HG03342 (cell line): ENCODE measurements at regions not wholly inside any gene's neighbourhood (a gene's known extent, or its start where the extent isn't known, plus 50 kb on each side); places are given as distances from the start of the nearest gene placed in this dataset.
"Not testable (repeated sequence)": the region's sequence is repeated elsewhere in the genome, so short reads cannot be mapped to it uniquely, and the experiment has no call there.

ENCODE experiments used
- ATAC-seq: cut with Tn5 transposase; IDR thresholded peaks from one replicate; pipeline ENCODE4 v1.9.1; 2021; ENCODE audit warnings: mild to moderate bottlenecking, moderate library complexity; ENCODE audit not compliant: unreplicated experiment

GRCh38 chr12:88860851-88861250 is 280.6 kb upstream of the KITLG start:
- no peak for ATAC-seq

DNA sequence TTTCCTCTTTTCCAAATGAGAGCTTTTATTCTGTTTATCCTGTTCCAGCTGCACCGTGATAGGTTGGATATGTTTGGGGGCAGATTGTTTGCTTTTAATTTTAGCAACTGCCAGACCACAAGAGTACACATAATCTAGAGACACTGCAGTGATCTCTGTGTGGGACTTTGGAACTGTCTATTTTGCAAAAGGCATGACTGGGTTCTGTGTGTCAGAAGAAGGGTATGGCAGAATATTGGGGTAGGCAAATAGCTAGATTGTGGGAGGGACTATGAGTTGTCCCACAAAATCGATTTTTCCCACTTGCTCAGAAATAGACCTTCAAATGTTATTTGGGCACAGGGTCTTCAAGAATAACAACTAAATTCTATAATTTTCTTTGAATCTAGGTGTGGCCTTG is 275.9 kb upstream of the KITLG start:
- ATAC-seq: no peak

GRCh38 chr12:88855301-88855700 is 275.0 kb upstream of the KITLG start:
- no peak for ATAC-seq

DNA sequence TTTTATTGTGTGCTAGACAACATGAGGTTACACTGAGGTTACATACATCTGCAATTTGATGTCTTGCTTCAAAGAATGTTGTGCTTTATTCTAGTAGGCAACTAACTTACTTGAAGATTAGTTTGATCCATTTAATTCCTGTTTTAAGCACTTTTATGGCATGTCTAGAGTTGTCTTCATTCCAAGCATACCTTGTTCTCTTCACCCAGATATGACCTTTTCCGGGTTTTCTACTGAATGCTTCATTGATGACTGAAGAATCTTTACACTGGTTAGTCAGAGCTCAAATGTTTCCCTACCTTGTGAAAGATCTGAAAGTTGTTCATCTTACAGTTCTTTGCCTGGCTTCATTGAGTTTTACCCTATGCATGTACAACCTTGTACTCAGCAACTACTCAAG is 274.0 kb upstream of the KITLG start:
- ATAC-seq: no peak

DNA sequence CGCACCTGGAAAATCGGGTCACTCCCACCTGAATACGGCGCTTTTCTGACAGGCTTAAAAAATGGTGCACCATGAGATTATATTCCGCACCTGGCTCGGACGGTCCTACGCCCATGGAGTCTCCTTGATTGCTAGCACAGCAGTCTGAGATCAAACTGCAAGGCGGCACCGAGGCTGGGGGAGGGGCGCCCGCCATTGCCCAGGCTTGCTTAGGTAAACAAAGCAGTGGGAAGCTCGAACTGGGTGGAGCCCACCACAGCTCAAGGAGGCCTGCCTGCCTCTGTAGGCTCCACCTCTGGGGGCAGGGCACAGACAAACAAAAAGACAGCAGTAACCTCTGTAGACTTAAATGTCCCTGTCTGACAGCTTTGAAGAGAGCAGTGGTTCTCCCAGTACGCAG is 267.0 kb upstream of the KITLG start:
- ATAC-seq: not testable (repeated sequence)

DNA sequence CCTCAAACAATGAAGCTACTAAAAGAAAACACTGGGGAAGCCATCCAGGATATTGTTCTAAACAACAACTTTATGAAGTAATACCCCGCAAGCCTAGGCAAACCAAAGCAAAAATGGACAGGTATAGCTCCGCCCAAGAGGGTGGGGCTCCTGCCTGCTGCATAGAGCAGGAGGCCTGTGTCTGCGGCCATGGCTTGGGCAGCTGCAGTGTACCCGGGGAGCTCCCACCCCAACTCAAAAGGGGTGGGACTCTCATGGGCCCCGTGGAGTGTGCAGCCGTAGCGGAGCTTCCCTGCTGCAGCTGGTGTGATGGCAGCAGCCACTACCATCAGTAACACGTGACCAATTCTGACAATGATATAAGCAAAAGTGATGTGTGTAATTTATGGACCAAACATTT is 264.2 kb upstream of the KITLG start:
- ATAC-seq: no peak

GRCh38 chr12:88842314-88842713 is 262.0 kb upstream of the KITLG start:
- ATAC-seq: no peak

GRCh38 chr12:88839486-88839885 is 259.2 kb upstream of the KITLG start:
- ATAC-seq: no peak

DNA sequence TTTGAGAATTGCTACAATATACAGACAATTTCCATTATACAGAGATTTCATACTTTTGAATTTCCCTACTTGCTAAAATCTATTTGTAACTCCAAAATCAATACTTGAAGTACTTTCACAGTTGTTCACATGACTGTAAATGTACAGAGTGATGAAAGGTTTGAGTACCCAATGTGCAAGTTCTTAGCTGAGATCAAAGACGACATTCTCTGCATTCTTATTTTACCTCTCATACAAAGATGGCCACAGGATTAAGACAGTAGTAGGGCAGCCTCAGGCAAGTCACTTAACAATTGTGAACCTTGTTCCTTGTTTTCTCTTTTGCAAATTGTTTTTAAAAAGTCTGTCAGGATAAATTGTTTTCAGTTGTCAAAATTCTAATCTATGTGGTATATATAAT is 255.9 kb upstream of the KITLG start:
- no peak for ATAC-seq

DNA sequence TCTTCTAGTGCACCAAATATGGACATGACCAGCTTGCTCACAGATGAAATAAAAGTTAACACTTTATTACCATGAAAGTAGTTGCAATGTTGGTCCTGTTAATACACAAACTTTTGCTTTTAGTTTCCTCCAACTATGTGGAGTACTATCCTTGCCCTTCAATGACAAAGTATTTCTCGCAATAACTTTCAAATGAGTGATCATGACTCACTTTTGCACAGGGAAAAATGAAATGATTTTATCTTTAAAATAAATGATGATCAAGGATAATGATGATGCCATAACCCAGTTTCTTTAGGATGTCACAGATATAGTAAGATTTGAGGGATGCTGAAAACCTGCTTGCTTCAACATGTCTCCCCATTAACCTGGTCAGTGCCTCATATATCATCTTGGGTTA is 254.0 kb upstream of the KITLG start:
- ATAC-seq: no peak

- ATAC-seq: no peak
These were observed 253.4 kb upstream of the KITLG start for GRCh38 chr12:88833641-88834116.

- ATAC-seq: not testable (repeated sequence)
These were observed 248.3 kb upstream of the KITLG start for GRCh38 chr12:88828537-88828936.

DNA sequence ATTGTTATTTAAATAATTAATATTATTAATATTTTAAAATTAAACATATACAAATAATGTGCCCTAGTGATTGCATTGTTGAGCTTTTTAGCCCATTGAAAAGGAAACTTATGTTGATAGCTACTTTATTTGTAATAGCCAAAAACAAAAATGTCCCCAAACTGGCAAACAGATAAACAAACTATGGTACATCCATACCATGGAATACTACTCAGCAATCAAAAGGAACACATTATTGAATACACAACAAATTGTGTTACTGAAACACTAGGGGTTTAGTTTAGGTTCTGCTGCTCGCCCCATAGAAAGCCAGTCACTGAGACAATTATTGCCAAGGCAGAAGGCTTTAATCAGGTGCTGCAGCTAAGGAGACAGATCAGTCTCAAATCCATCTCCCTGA is 239.7 kb upstream of the KITLG start:
- no peak for ATAC-seq

DNA sequence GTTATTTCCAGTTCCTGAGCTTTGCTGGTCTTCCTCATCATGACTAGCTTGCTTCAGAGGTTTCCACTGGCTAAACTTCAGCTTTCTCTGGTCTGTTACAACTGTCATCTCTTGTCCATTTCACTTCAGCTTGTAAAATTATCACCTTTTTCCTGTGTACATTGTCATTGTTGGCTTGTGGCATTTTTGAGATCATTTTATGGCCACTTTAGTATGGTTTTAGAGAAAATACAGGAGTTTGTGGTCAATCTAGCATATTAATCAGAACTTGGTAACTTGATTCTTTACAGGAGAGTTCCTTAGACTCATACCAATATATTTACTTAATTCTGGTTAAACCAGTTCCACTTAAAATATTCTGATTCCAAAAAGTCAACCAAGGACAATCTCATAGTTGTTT is 235.9 kb upstream of the KITLG start:
- ATAC-seq: no peak

DNA sequence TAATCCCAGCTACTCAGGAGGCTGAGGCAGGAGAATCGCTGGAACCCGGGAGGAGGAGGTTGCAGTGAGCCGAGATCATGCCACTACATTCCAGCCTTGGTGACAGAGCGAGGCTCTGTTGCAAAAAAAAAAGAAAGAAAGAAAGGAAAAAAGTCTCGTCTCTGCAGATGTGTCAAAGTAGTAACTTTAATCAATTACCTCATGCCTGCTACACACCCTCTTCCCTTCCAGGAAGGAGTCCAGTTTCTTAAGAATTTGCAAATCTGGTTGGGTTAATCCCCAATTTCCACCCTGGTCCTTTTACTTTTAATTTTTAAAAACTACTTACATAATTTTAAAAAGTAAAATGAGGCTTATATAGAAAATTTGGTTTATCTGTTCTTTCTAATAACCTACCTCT is 234.5 kb upstream of the KITLG start:
- ATAC-seq: no peak

- no peak for ATAC-seq
These were observed 232.3 kb upstream of the KITLG start for GRCh38 chr12:88812610-88813009.

DNA sequence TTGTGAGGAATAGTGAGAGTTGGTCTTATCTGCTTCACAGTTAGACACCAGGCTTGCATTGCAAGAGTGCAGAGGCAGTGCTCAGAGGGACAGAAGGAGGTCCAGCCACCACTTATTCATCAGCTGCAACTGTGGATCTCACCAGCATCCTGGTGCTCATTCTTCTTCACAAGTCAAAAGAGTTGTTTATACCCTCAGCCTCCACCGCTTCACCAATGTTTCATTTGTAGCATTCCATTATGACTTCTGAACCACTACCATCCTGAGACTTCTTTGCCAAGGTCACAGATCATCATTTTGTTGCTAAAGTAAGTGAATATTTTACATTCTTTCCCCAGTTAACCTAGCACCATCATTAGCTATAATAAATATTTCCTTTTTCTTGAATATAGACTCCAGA is 230.5 kb upstream of the KITLG start:
- ATAC-seq: no peak

- not testable (repeated sequence) for ATAC-seq
These were observed 229.6 kb upstream of the KITLG start for GRCh38 chr12:88809841-88810240.

DNA sequence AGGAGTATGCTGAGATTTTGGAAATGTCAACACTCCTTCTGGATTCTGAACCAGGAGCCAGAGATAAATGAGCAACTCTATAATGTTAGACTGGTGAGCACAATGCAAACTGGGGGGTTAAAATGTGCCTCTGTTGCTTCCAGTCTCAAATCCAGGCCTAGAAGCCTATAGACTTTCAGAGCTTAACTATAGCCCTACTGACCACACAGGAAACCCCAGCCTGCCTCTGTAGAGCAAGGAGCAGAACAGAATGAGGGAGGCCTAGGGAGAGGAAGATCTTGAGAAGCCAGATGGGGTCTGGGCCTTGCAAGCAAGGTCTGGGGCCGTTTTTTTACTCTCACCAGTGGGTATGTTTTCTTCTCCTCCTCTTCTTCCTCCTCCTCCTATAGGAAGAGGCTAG is 225.4 kb upstream of the KITLG start:
- ATAC-seq: no peak

DNA sequence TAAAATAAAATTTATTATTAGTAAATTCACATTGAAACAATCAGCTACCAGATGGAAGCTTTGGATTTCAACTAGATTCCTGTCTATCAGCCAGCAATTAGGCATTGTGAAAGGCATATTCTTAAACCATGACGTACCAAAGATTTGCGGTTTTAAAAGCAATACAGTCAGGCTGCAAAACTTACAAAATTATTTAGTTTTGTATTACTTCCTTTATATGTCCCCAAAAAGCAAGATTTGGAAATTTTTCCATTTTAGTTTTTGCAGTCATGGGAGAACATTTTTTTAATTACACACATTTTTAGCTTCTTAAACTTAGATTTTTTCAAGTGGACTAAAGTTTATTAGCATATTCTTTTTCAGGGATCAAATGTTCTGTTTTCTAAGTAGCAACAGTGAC is 225.0 kb upstream of the KITLG start:
- no peak for ATAC-seq

DNA sequence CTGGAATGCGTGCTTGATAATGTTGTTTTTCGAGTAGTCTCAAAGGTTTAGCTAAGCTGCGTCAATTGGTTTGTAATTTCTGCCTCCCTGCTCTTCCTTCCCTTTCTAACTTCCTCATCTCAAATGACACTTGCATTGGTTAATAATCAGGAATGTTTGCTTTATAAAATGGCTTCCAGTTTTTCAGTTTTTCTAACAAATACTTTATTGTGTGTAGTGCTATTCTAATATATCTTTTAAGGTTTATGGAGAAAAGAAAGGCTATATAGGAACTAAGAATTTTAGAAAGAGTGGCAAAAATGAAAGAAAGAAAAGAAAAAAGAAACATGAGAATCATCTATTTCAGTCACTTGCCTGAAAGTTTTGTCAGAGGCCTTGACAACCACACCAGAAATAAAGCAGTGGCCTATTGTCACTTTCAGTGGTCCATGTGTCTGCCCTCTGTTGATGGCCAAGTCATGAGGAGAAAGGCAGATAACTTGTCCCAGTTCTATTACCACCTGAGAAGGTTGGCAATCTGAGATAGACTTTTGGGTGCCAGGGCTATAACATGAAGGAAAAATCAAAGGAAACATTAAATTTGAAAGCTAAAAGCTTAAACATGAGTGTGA is 221.9 kb upstream of the KITLG start:
- no peak for ATAC-seq

GRCh38 chr12:88801227-88802095 is 221.2 kb upstream of the KITLG start:
- no peak for ATAC-seq
